ENCODE measurements at regions not wholly inside any gene's neighbourhood (a gene's known extent, or its start where the extent isn't known, plus 50 kb on each side); places are given as distances from the start of the nearest gene placed in this dataset.

DNA sequence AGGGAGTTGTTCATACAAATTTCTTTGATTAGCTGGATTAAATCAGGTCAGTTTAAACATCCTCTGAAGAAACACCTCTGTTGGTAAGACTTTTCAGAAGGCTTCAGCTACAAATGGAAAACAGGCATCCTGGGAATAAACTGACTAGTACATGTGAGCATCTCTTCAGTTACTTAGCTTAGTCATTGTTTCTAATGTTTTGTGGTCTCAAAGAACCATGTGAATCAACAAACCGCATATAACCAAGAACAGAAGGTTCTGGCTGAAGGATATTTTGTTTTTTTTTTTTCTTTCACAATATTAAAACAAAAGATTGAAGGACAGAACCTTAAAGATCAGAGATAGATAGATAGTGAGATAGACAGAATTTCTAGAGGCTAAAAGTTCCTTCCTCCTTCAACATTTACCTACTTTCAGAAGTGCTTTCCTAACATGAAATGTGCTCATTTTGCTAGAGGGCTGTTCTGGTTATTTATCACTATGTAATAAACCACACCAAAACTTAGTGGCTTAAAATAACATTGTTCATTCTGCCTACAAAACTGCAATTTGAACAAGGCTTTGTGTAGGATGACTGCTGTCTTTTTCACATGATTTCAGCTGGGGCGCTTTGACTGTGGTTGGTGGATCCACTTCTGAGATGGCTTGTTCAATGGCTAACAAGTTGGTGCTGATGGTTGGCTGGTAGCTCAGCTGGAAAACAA lies 119.8 kb upstream of the PTGFR start:
- H3K36me3 ChIP-seq (ENCODE audit: control insufficient read depth, insufficient read depth, low read length): no peaks in the 10 kb centered on the region
- H3K4me1 ChIP-seq (replicated peaks in 1 of 2; ENCODE audit: control insufficient read depth in 2 of 2, insufficient read depth in 2 of 2, low read length in 2 of 2): no peaks in the 10 kb centered on the region
- no peak for FAIRE-seq
- no peak overlapping the region for H3K4me3 ChIP-seq
- 0% methylated on average over 2 of the region's 2 CpGs for whole genome bisulfite sequencing (ENCODE audit: insufficient coverage, low coverage, missing lambda C conversion rate)
- no peak for DNase-seq (ENCODE audit: extremely low read depth in 1 of 4, low spot score in 3 of 4)
- ATAC-seq: no peak
- no peaks in the 10 kb centered on the region for H3K79me2 ChIP-seq (ENCODE audit: control insufficient read depth, insufficient read depth, low read length)
- no TSS peak for BruUV-seq (replicated peaks)
- H4K20me1 ChIP-seq (replicated peaks; ENCODE audit: control insufficient read depth, insufficient read depth, low read length): no peaks in the 10 kb centered on the region
- ChIA-PET POLR2A (no interaction called here), CTCF (ENCODE audit: low intra/inter-chr PET ratio) (no interaction called here)
- H3K27me3 ChIP-seq (ENCODE audit: control insufficient read depth in 2 of 2, insufficient read depth in 2 of 2, low read length in 2 of 2): no peaks in the 10 kb centered on the region
- H3K27ac ChIP-seq (ENCODE audit: extremely low read depth, low read depth, low read length): no peak overlapping the region
- H2AFZ ChIP-seq (ENCODE audit: low read depth, low read length): no peak overlapping the region
- in situ Hi-C loops (cut with MboI) (no loop called here), intact Hi-C loops (cut with micrococcal nuclease) (no loop called here)
- H3K4me2 ChIP-seq (ENCODE audit: insufficient read depth, low read length): no peak overlapping the region
- H3K9me3 ChIP-seq (replicated peaks; ENCODE audit: control insufficient read depth, insufficient read depth, low read depth, low read length): no peaks in the 10 kb centered on the region
- no peaks in the 10 kb centered on the region for H3K9me1 ChIP-seq (ENCODE audit: control insufficient read depth, insufficient read depth, low read length)
- H3K9ac ChIP-seq (ENCODE audit: insufficient read depth in 1 of 2, low read depth in 2 of 2, low read length in 2 of 2): no peak overlapping the region
- TF ChIP-seq, protein P1, sequence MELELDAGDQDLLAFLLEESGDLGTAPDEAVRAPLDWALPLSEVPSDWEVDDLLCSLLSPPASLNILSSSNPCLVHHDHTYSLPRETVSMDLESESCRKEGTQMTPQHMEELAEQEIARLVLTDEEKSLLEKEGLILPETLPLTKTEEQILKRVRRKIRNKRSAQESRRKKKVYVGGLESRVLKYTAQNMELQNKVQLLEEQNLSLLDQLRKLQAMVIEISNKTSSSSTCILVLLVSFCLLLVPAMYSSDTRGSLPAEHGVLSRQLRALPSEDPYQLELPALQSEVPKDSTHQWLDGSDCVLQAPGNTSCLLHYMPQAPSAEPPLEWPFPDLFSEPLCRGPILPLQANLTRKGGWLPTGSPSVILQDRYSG (tag; conservative IDR thresholded peaks at IDR 0.05; ENCODE audit: low read depth): no peak
- no peak for TF ChIP-seq ZFP30 (CRISPR knock-in tag; IDR thresholded peaks at IDR 0.05; ENCODE audit: borderline replicate concordance)
- TF ChIP-seq, protein P2, sequence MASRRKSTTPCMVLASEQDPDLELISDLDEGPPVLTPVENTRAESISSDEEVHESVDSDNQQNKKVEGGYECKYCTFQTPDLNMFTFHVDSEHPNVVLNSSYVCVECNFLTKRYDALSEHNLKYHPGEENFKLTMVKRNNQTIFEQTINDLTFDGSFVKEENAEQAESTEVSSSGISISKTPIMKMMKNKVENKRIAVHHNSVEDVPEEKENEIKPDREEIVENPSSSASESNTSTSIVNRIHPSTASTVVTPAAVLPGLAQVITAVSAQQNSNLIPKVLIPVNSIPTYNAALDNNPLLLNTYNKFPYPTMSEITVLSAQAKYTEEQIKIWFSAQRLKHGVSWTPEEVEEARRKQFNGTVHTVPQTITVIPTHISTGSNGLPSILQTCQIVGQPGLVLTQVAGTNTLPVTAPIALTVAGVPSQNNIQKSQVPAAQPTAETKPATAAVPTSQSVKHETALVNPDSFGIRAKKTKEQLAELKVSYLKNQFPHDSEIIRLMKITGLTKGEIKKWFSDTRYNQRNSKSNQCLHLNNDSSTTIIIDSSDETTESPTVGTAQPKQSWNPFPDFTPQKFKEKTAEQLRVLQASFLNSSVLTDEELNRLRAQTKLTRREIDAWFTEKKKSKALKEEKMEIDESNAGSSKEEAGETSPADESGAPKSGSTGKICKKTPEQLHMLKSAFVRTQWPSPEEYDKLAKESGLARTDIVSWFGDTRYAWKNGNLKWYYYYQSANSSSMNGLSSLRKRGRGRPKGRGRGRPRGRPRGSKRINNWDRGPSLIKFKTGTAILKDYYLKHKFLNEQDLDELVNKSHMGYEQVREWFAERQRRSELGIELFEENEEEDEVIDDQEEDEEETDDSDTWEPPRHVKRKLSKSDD (conservative IDR thresholded peaks at IDR 0.05; ENCODE audit: low read length): no peak
- TF ChIP-seq RFX5 (IDR thresholded peaks at IDR 0.05; ENCODE audit: low read depth, low read length): no peak
- no peak for TF ChIP-seq RFX7 (CRISPR knock-in tag; IDR thresholded peaks at IDR 0.05)
- TF ChIP-seq ZNF12 (CRISPR knock-in tag; IDR thresholded peaks at IDR 0.05): no peak
- TF ChIP-seq, protein P3, sequence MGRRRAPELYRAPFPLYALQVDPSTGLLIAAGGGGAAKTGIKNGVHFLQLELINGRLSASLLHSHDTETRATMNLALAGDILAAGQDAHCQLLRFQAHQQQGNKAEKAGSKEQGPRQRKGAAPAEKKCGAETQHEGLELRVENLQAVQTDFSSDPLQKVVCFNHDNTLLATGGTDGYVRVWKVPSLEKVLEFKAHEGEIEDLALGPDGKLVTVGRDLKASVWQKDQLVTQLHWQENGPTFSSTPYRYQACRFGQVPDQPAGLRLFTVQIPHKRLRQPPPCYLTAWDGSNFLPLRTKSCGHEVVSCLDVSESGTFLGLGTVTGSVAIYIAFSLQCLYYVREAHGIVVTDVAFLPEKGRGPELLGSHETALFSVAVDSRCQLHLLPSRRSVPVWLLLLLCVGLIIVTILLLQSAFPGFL (CRISPR knock-in tag; IDR thresholded peaks at IDR 0.05): no peak
- no peak for TF ChIP-seq FOXJ3 (CRISPR knock-in tag; IDR thresholded peaks at IDR 0.05)
- TF ChIP-seq TFAM (CRISPR knock-in tag; conservative IDR thresholded peaks at IDR 0.05): no peak
- TF ChIP-seq, protein P4, sequence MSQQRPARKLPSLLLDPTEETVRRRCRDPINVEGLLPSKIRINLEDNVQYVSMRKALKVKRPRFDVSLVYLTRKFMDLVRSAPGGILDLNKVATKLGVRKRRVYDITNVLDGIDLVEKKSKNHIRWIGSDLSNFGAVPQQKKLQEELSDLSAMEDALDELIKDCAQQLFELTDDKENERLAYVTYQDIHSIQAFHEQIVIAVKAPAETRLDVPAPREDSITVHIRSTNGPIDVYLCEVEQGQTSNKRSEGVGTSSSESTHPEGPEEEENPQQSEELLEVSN (IDR thresholded peaks at IDR 0.05; ENCODE audit: borderline replicate concordance in 1 of 2, extremely low read depth in 1 of 2, insufficient read depth in 1 of 2, insufficient read length in 1 of 2, low read depth in 1 of 2, low read length in 1 of 2, poor library complexity in 1 of 2, severe bottlenecking in 1 of 2): no peak
- TF ChIP-seq SLC30A9 (CRISPR knock-in tag; IDR thresholded peaks at IDR 0.05): no peak
- TF ChIP-seq, protein P5, sequence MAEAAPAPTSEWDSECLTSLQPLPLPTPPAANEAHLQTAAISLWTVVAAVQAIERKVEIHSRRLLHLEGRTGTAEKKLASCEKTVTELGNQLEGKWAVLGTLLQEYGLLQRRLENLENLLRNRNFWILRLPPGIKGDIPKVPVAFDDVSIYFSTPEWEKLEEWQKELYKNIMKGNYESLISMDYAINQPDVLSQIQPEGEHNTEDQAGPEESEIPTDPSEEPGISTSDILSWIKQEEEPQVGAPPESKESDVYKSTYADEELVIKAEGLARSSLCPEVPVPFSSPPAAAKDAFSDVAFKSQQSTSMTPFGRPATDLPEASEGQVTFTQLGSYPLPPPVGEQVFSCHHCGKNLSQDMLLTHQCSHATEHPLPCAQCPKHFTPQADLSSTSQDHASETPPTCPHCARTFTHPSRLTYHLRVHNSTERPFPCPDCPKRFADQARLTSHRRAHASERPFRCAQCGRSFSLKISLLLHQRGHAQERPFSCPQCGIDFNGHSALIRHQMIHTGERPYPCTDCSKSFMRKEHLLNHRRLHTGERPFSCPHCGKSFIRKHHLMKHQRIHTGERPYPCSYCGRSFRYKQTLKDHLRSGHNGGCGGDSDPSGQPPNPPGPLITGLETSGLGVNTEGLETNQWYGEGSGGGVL (CRISPR knock-in tag; IDR thresholded peaks at IDR 0.05): no peak
- TF ChIP-seq, protein P6, sequence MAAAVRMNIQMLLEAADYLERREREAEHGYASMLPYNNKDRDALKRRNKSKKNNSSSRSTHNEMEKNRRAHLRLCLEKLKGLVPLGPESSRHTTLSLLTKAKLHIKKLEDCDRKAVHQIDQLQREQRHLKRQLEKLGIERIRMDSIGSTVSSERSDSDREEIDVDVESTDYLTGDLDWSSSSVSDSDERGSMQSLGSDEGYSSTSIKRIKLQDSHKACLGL (CRISPR knock-in tag; IDR thresholded peaks at IDR 0.05; ENCODE audit: borderline replicate concordance, poor library complexity, severe bottlenecking): no peak

Data from K562 (cell line).